IgD-negative memory B cell (primary cell): ENCODE measurements at regions not wholly inside any gene's neighbourhood (a gene's known extent, or its start where the extent isn't known, plus 50 kb on each side); places are given as distances from the start of the nearest gene placed in this dataset.

Experiments used
- H3K27ac Mint-ChIP-seq, 3 donors: one replicate each; pipeline ENCODE4 v1.8.0; 2020 to 2022; ENCODE audit warnings: mild to moderate bottlenecking in 3 of 3, mixed read lengths in 3 of 3, moderate library complexity in 1 of 3
- H3K27me3 Mint-ChIP-seq: one replicate; pipeline ENCODE4 v1.8.0; 2021; ENCODE audit warnings: mixed read lengths
- H3K36me3 Mint-ChIP-seq: one replicate; pipeline ENCODE4 v1.8.0; 2020; ENCODE audit warnings: mild to moderate bottlenecking, mixed read lengths
- H3K4me1 Mint-ChIP-seq, 3 donors: one replicate each; pipeline ENCODE4 v1.8.0; 2020 to 2022; ENCODE audit warnings: mixed read lengths in 3 of 3, mild to moderate bottlenecking in 1 of 3
- H3K4me3 Mint-ChIP-seq, 4 donors: one replicate each; pipeline ENCODE4 v1.8.0; 2020 to 2022; ENCODE audit warnings: mild to moderate bottlenecking in 4 of 4, mixed read lengths in 4 of 4, moderate library complexity in 3 of 4
- H3K9me3 Mint-ChIP-seq, 3 donors: one replicate each; pipeline ENCODE4 v1.8.0; 2020 to 2021; ENCODE audit warnings: mixed read lengths in 3 of 3, mild to moderate bottlenecking in 1 of 3

DNA sequence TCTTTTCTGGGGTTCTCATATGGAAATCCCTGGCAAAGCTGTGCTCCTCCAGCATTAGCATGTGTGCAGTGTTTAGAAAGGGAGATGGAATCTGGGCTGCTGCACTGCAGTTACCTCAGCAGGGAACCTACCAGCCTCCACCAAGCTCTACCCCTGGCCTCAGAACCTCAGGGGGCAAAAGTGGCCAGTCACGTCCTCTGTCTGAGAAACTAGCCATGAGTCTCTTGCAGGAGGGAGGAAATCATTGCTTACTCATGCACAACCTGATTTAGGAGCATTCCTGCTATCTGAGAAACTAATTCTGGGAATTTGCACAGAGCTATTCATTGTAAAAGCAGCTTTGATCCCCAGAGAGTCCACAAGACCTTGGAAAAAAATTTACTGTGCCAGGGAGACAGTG is 80.6 kb upstream of the IPO9 start:
- H3K36me3 Mint-ChIP-seq: peaks cover 1% of the 10 kb centered on the region
- H3K27ac Mint-ChIP-seq: no peak overlapping the region
- H3K4me3 Mint-ChIP-seq: no peak overlapping the region
- H3K4me1 Mint-ChIP-seq: peaks cover 0 to 3% (median 0%) of the 10 kb centered on the region in 3 donors
- peaks cover 3% of the 10 kb centered on the region for H3K27me3 Mint-ChIP-seq
- no peaks in the 10 kb centered on the region for H3K9me3 Mint-ChIP-seq

GRCh38 chr1:201749059-201749690 is 79.8 kb upstream of the IPO9 start:
- peaks cover 0 to 3% (median 0%) of the 10 kb centered on the region in 3 donors for H3K4me1 Mint-ChIP-seq
- peaks cover 1% of the 10 kb centered on the region for H3K36me3 Mint-ChIP-seq
- peak overlapping the region in 1 of 4 donors; percentile 6 for H3K4me3 Mint-ChIP-seq
- H3K27ac Mint-ChIP-seq: peak overlapping the region in 1 of 3 donors; percentile 33
- no peaks in the 10 kb centered on the region for H3K9me3 Mint-ChIP-seq
- peaks cover 4% of the 10 kb centered on the region for H3K27me3 Mint-ChIP-seq

DNA sequence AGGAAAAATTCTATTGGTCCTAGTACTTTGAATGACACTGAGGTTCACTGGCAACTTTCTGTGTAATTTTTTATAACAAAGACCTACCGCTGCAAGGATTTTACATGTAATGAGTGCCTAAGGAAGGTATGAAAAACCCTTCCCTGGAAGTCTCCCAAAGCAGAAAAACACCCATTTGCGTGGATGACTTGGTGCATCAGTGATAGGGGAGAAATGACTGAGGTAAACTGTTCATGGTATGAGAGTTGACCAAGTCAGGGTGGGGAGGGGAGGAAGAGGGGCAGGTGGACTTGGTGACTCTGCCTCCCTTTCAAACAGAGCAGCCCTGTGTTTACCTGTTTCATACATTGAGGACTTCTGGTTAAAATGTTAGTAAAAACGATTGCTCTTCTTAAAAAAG is 78.8 kb upstream of the IPO9 start:
- H3K27me3 Mint-ChIP-seq: peaks cover 5% of the 10 kb centered on the region
- H3K4me1 Mint-ChIP-seq: peaks cover 0 to 3% (median 0%) of the 10 kb centered on the region in 3 donors
- no peaks in the 10 kb centered on the region for H3K36me3 Mint-ChIP-seq
- H3K4me3 Mint-ChIP-seq: no peak overlapping the region
- H3K9me3 Mint-ChIP-seq: no peaks in the 10 kb centered on the region
- H3K27ac Mint-ChIP-seq: no peak overlapping the region

GRCh38 chr1:201750934-201751333 is 78.0 kb upstream of the IPO9 start:
- Mint-ChIP-seq H3K27ac (no peak overlapping the region), H3K9me3 (no peaks in the 10 kb centered on the region), H3K27me3 (peaks cover 5% of the 10 kb centered on the region), H3K4me3 (no peak overlapping the region), H3K4me1 (peaks cover 0 to 3% (median 0%) of the 10 kb centered on the region in 3 donors), H3K36me3 (no peaks in the 10 kb centered on the region)

- no peaks in the 10 kb centered on the region for H3K36me3 Mint-ChIP-seq
Measured at GRCh38 chr1:201751872-201752271, 77.1 kb upstream of the IPO9 start.

DNA sequence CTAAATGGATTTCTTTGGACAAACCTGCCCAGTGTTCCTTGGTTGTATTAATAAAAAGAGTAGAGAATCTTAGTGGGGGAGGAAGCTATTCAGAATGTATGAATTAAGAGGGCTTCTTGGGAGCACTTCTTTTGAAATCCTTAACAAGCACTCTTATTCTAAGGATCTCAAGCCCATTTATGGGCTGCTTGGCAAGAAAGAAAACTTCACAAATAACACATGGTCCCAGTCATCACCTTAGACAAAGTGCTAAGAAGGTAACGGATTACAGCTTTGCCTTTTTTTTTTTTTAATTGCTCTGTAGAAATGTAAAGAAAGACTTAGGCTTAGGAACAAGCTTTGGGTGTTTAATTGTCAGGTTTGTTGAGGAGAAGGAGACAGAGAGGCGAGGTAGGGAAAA is 76.6 kb upstream of the IPO9 start:
- H3K4me1 Mint-ChIP-seq: peaks cover 7 to 11% (median 8%) of the 10 kb centered on the region in 3 donors
- no peaks in the 10 kb centered on the region for H3K9me3 Mint-ChIP-seq
- no peaks in the 10 kb centered on the region for H3K36me3 Mint-ChIP-seq
- no peak overlapping the region for H3K27ac Mint-ChIP-seq
- H3K4me3 Mint-ChIP-seq: no peak overlapping the region
- H3K27me3 Mint-ChIP-seq: peaks cover 5% of the 10 kb centered on the region

More at GRCh38 chr1:201751872-201752271, 77.1 kb upstream of the IPO9 start:
- H3K4me3 Mint-ChIP-seq: no peak overlapping the region
- peaks cover 2 to 6% (median 4%) of the 10 kb centered on the region in 3 donors for H3K4me1 Mint-ChIP-seq
- peaks cover 5% of the 10 kb centered on the region for H3K27me3 Mint-ChIP-seq
- no peak overlapping the region for H3K27ac Mint-ChIP-seq
- H3K9me3 Mint-ChIP-seq: no peaks in the 10 kb centered on the region

DNA sequence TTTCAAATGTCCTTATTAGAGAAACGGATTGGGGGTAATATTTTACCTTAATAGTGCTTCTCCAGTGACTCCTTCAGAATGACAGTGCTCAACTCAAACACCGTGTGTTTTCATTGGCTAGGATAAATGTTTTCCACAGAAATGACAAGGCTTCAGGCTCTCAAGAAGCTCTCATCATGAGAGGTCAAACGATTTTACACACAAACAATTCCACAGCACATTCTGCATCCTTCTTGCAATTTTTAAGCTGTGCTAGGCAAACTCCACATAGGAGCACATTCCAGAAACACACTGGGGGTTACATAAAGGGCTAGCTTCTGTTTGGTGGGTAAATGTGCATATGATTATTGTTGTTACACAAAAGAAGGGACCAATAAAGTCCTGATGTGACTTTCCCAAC is 75.5 kb upstream of the IPO9 start:
- no peak overlapping the region for H3K27ac Mint-ChIP-seq
- peaks cover 3% of the 10 kb centered on the region for H3K27me3 Mint-ChIP-seq
- no peaks in the 10 kb centered on the region for H3K36me3 Mint-ChIP-seq
- H3K4me1 Mint-ChIP-seq: peaks cover 10 to 20% (median 10%) of the 10 kb centered on the region in 3 donors
- no peak overlapping the region for H3K4me3 Mint-ChIP-seq
- no peaks in the 10 kb centered on the region for H3K9me3 Mint-ChIP-seq

GRCh38 chr1:201754353-201754752 is 74.6 kb upstream of the IPO9 start:
- H3K27me3 Mint-ChIP-seq: peaks cover 3% of the 10 kb centered on the region
- H3K9me3 Mint-ChIP-seq: no peaks in the 10 kb centered on the region
- H3K4me3 Mint-ChIP-seq: no peak overlapping the region
- peaks cover 10 to 23% (median 12%) of the 10 kb centered on the region in 3 donors for H3K4me1 Mint-ChIP-seq
- no peaks in the 10 kb centered on the region for H3K36me3 Mint-ChIP-seq
- no peak overlapping the region for H3K27ac Mint-ChIP-seq

DNA sequence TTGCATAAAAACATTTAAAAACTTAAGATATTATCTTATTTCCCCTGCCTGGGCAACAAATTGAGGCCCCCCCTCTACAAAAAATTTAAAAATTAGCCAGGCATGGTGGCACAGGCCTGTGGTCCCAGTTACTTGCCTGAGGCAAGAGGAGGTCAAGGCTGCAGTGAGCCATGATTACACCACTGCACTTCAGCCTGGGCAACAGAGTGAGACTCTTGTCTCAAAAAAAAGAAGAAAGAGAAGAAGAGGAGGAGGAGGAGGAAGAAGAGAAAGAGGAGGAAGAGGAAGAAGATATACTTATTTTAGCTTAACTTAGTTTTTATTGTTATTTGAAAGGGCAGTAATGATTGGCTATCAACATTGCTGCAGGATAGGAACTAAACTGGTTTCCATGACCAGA is 73.8 kb upstream of the IPO9 start:
- Mint-ChIP-seq H3K9me3 (no peaks in the 10 kb centered on the region), H3K4me3 (no peak overlapping the region), H3K27ac (peak overlapping the region in 1 of 3 donors; percentile 35), H3K36me3 (no peaks in the 10 kb centered on the region), H3K27me3 (peaks cover 3% of the 10 kb centered on the region), H3K4me1 (peaks cover 10 to 22% (median 12%) of the 10 kb centered on the region in 3 donors)

GRCh38 chr1:201756406-201756805 is 72.6 kb upstream of the IPO9 start:
- Mint-ChIP-seq H3K36me3 (no peaks in the 10 kb centered on the region), H3K27ac (peak overlapping the region in 1 of 3 donors; percentile 34), H3K4me1 (peaks cover 10 to 20% (median 12%) of the 10 kb centered on the region in 3 donors), H3K9me3 (no peaks in the 10 kb centered on the region), H3K4me3 (peak overlapping the region in 1 of 4 donors; percentile 56), H3K27me3 (peaks cover 3% of the 10 kb centered on the region)

- Mint-ChIP-seq H3K36me3 (no peaks in the 10 kb centered on the region), H3K27me3 (peaks cover 4% of the 10 kb centered on the region), H3K9me3 (no peaks in the 10 kb centered on the region), H3K27ac (no peak overlapping the region), H3K4me1 (peaks cover 10 to 21% (median 12%) of the 10 kb centered on the region in 3 donors), H3K4me3 (no peak overlapping the region)
Measured at GRCh38 chr1:201758499-201759050, 70.4 kb upstream of the IPO9 start.

DNA sequence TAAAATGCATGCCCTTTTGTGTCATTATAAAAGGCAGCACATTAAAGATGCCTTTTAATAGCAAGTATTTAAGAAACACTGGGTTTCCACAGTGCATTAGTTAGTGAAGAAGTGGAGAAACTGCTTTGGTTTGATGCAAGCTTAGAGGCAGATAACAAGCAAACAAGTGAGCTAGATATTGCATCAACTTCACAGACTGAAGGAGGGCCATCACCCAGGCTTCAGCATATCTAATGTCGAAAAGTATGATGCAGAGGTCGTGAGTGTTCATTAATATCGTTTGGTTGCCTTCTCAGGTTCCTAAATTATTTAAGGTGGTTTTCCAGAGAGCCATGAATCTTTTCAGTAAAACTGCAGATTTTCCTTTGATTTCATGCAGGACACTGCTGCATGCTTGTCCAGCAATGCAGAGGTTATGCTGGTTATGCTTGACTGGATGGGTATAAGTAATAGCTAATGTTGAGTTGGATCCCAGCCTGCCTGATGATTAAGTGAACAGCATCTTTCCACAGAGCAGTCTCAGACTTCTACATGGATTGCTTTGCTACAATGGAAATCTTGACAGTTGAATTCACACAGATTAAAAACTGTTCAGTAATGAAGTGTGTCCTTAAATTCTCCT is 69.7 kb upstream of the IPO9 start:
- Mint-ChIP-seq H3K4me1 (peaks cover 10 to 22% (median 12%) of the 10 kb centered on the region in 3 donors), H3K27me3 (peaks cover 2% of the 10 kb centered on the region), H3K27ac (no peak overlapping the region), H3K9me3 (no peaks in the 10 kb centered on the region), H3K4me3 (no peak overlapping the region), H3K36me3 (no peaks in the 10 kb centered on the region)

DNA sequence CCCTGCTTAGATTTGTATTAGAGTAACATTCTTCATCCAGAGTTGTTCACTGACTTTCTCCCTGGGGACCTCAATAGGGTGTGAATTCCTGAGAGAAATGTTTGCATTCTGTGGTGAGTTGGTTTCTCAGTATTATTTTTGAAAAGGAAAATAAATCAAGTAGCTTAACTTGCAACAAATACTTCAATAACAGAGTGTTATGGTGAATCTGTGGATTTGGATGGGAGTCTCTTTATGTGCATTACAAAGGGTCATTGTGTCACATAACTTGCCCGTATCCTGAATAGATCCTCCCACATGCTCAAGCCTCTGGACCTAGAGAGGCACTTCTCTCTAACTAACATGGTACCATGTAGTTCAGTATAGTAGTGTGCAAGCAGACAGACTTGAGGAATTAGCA is 68.4 kb upstream of the IPO9 start:
- Mint-ChIP-seq H3K27me3 (peaks cover 2% of the 10 kb centered on the region), H3K4me1 (peaks cover 10 to 22% (median 12%) of the 10 kb centered on the region in 3 donors), H3K4me3 (no peak overlapping the region), H3K27ac (no peak overlapping the region), H3K36me3 (no peaks in the 10 kb centered on the region), H3K9me3 (no peaks in the 10 kb centered on the region)

DNA sequence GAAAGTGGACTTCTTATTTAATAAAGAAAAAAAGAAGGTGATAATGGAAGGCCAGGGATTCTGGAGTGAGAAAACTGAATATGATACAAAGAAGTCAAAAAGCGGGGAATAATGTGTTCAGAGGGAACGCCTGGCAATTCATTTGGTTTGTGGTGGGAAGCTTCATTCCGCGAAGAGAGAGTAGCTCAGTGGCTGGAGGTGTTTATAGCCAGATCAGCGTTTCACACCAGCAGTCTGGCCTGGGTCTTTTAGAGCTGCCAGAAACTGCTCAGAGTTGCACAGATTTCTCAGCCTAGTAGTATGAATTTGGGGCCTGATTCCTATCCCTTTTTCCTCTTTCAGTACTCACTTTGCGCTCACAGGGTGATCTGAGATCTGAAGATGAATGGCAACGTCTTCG is 67.8 kb upstream of the IPO9 start:
- Mint-ChIP-seq H3K27me3 (peaks cover 2% of the 10 kb centered on the region), H3K4me1 (peaks cover 10 to 22% (median 12%) of the 10 kb centered on the region in 3 donors), H3K9me3 (no peaks in the 10 kb centered on the region), H3K4me3 (no peak overlapping the region), H3K36me3 (no peaks in the 10 kb centered on the region), H3K27ac (no peak overlapping the region)

GRCh38 chr1:201761871-201762270 is 67.1 kb upstream of the IPO9 start:
- no peak overlapping the region for H3K27ac Mint-ChIP-seq
- H3K4me3 Mint-ChIP-seq: no peak overlapping the region
- H3K27me3 Mint-ChIP-seq: peaks cover 2% of the 10 kb centered on the region
- peaks cover 6 to 19% (median 10%) of the 10 kb centered on the region in 3 donors for H3K4me1 Mint-ChIP-seq
- no peaks in the 10 kb centered on the region for H3K9me3 Mint-ChIP-seq
- no peaks in the 10 kb centered on the region for H3K36me3 Mint-ChIP-seq

DNA sequence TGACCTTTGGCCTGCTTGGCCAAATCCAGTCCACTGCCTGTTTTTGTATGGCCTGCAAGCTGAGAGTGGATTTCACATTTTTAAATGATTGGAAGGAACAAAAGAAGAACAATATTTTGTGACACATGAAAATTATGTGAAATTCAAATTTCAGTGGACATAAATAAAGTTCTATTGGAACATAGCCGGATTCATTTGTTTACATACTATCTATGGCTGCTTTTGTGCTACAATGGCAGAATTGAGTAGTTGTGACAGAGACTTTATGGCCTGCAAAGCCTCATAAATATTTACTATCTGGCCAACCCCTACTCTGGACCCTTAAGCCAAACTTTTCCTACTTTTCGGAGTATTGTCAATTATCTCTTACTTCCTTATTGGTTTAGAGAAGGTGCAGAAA is 66.6 kb upstream of the IPO9 start:
- Mint-ChIP-seq H3K9me3 (no peaks in the 10 kb centered on the region), H3K36me3 (no peaks in the 10 kb centered on the region), H3K27me3 (peaks cover 2% of the 10 kb centered on the region), H3K4me1 (peaks cover 1 to 14% (median 5%) of the 10 kb centered on the region in 3 donors), H3K27ac (no peak overlapping the region), H3K4me3 (no peak overlapping the region)
